ENCODE measurements at regions not wholly inside any gene's neighbourhood (a gene's known extent, or its start where the extent isn't known, plus 50 kb on each side); places are given as distances from the start of the nearest gene placed in this dataset.

DNA sequence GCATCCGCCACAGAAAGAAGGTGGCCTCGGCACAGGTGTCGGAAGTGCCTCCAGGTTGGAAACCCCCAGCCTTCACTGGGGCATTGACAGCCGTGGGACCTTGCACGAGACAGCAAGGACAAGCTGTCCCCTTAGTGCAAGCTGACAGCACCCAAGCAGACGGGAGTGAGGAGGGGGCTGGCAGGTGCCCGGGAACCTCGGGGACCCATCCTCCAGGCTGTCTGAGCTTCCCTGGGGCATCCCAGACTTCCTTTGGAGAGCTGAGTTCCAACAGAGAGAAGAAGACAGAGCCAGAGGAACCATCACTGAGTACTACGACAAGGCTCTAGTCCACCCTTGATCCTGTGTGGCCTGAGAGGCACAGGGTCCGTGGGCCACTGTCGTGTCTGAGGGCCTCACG is 100.6 kb upstream of the RAB4A start:
- TF ChIP-seq, protein P1, sequence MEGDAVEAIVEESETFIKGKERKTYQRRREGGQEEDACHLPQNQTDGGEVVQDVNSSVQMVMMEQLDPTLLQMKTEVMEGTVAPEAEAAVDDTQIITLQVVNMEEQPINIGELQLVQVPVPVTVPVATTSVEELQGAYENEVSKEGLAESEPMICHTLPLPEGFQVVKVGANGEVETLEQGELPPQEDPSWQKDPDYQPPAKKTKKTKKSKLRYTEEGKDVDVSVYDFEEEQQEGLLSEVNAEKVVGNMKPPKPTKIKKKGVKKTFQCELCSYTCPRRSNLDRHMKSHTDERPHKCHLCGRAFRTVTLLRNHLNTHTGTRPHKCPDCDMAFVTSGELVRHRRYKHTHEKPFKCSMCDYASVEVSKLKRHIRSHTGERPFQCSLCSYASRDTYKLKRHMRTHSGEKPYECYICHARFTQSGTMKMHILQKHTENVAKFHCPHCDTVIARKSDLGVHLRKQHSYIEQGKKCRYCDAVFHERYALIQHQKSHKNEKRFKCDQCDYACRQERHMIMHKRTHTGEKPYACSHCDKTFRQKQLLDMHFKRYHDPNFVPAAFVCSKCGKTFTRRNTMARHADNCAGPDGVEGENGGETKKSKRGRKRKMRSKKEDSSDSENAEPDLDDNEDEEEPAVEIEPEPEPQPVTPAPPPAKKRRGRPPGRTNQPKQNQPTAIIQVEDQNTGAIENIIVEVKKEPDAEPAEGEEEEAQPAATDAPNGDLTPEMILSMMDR (IDR thresholded peaks at IDR 0.05; ENCODE audit: low read depth, low read length, missing input control), result no peak
- no peak for TF ChIP-seq YY1 (IDR thresholded peaks at IDR 0.05)
- no peak for TF ChIP-seq HNF4G (IDR thresholded peaks at IDR 0.05)
- no peak for TF ChIP-seq EGR1 (IDR thresholded peaks at IDR 0.05; ENCODE audit: low read depth in 2 of 2)
- TF ChIP-seq JUND (IDR thresholded peaks at IDR 0.05), result no peak
- TF ChIP-seq, protein P2, sequence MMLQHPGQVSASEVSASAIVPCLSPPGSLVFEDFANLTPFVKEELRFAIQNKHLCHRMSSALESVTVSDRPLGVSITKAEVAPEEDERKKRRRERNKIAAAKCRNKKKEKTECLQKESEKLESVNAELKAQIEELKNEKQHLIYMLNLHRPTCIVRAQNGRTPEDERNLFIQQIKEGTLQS (IDR thresholded peaks at IDR 0.05), result no peak
- no peak for TF ChIP-seq GABPA (IDR thresholded peaks at IDR 0.05 in 1 of 2, conservative IDR thresholded peaks at IDR 0.05 in 1 of 2)
- TF ChIP-seq, protein P3, sequence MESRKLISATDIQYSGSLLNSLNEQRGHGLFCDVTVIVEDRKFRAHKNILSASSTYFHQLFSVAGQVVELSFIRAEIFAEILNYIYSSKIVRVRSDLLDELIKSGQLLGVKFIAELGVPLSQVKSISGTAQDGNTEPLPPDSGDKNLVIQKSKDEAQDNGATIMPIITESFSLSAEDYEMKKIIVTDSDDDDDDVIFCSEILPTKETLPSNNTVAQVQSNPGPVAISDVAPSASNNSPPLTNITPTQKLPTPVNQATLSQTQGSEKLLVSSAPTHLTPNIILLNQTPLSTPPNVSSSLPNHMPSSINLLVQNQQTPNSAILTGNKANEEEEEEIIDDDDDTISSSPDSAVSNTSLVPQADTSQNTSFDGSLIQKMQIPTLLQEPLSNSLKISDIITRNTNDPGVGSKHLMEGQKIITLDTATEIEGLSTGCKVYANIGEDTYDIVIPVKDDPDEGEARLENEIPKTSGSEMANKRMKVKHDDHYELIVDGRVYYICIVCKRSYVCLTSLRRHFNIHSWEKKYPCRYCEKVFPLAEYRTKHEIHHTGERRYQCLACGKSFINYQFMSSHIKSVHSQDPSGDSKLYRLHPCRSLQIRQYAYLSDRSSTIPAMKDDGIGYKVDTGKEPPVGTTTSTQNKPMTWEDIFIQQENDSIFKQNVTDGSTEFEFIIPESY (IDR thresholded peaks at IDR 0.05), result no peak

All from liver (tissue), 3 donors.